22Rv1 (cell line): ENCODE measurements at regions not wholly inside any gene's neighbourhood (a gene's known extent, or its start where the extent isn't known, plus 50 kb on each side); places are given as distances from the start of the nearest gene placed in this dataset.

Experiments used
- H3K27ac ChIP-seq: fragments of 450-650 bp; 2 replicates; pipeline ENCODE4 v1.5.1; 2017
- ZFX ChIP-seq: fragments of 450-650 bp; IDR thresholded peaks from 2 replicates; pipeline ENCODE4 v1.6.1; 2017; ENCODE audit warnings: antibody characterized with exemption, borderline replicate concordance
- TF ChIP-seq, protein P1 (sequence below): fragments of 450-650 bp; IDR thresholded peaks from 2 replicates; pipeline ENCODE4 v1.5.1; 2017; ENCODE audit warnings: mild to moderate bottlenecking

DNA sequence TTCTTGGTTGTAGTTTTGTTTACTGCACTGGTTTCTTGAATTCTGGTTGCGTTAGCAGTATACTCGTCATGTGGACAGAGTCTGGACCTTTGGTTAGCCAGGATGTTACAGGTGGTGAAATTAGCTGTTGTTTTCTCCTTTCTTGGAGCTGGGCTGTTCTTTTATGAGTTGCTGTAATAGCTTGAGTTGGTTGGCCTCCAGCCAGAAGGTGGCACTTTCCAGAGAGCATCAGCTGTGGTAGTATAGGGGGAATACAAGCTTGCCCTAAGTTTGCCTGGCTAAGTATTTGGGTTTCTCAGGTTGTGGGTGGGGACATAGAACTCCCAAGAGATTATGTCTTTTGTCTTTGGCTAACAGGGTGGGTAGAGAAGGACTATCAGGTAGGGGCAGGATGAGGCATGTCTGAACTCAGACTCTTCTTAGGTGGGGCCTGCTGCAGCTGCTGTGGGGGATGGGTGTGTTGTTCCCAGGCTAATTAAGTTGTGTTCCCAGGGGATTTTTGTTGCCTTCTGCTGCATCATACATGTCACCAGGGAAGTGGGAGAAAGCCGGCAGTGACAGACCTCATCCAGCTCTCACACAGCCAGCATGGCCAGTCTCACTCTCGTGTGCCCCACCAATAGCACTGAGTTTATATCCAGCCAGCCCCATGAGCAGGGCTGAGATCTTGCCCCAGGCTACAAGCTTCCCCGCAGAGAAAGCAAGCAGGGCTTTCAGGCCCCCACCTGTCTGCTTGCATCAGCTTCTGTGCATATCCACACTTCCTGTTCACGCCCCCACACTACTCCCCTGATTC lies 246.7 kb upstream of the TPK1 start:
- TF ChIP-seq, protein P1, sequence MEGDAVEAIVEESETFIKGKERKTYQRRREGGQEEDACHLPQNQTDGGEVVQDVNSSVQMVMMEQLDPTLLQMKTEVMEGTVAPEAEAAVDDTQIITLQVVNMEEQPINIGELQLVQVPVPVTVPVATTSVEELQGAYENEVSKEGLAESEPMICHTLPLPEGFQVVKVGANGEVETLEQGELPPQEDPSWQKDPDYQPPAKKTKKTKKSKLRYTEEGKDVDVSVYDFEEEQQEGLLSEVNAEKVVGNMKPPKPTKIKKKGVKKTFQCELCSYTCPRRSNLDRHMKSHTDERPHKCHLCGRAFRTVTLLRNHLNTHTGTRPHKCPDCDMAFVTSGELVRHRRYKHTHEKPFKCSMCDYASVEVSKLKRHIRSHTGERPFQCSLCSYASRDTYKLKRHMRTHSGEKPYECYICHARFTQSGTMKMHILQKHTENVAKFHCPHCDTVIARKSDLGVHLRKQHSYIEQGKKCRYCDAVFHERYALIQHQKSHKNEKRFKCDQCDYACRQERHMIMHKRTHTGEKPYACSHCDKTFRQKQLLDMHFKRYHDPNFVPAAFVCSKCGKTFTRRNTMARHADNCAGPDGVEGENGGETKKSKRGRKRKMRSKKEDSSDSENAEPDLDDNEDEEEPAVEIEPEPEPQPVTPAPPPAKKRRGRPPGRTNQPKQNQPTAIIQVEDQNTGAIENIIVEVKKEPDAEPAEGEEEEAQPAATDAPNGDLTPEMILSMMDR: no peak
- TF ChIP-seq ZFX: no peak
- H3K27ac ChIP-seq: no peak overlapping the region

DNA sequence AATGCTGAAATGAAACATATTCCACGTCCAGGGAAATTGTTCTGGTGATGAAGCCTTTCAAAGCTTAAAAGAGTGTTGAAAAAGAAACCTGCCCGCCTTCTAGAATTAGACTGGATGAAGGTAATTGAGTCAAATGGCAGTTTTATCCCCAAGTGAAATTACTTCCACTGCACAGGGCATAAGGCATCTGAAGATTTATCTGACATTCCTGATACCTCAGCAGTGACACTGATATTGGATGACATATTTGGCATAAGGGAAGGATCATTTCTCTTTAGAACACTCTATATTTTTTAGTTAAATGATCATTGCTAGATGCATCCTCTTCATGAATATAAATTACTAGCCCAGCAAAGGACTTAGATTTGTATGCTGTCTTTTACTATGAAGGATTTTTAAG lies 229.6 kb upstream of the TPK1 start:
- no peak overlapping the region for H3K27ac ChIP-seq
- no peak for TF ChIP-seq ZFX
- TF ChIP-seq, protein P1: no peak

DNA sequence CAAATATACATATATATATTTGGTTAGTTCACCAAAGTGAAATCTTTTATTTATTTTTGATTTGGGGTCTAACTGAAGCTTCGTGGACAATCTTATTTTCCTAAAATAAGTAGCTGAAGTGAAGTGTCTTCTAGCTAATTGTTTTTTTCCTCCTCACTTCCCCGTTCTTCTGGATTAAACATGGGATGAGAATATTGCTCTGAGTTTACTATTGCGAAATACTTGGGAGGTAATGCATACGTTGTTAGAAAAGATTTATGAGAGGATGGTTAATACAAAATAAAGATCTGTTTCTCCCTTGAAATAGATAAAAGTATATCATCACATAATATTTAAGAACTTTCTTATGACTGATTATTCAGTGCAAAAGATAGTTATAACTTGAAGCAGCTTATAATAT lies 228.3 kb upstream of the TPK1 start:
- no peak overlapping the region for H3K27ac ChIP-seq
- no peak for TF ChIP-seq ZFX
- TF ChIP-seq, protein P1: no peak

DNA sequence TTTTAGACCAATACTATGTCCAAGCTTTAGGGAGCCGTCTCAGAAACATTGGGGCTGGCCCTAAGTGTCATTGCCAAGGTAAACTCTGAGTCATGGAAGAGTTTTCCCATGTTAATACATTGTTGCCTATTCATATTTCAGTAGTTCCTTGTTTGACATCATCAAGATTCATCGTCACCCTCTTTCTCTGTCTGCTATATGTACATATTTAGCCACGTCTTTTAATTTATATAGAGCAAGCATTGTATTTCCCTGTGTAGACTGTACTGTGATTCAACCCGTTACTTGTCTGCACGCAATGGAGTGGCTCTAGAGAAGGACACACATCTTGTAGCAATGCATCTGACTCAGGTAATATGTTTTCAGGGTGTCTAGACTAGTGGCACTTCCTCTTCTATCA lies 217.9 kb upstream of the TPK1 start:
- no peak overlapping the region for H3K27ac ChIP-seq
- no peak for TF ChIP-seq ZFX
- TF ChIP-seq, protein P1: no peak

DNA sequence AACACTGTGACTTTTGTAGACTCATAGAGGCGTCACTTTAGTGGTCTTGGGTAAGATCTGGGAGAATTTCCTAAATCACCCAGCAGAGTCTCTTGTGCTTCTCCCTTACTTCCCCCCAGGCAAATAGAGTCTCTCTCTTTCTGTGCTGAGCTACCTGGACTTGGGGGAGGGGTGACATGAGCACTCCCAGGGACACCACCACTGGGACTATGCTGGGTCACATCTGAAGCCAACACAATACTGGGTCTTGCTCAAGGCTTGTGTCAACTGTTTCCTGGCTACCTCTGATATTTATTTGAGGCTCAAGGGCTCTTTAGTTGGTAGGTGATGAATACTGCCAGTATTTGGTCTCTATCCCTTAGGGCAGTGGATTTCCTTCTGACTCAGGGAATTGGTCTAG lies 214.6 kb upstream of the TPK1 start:
- TF ChIP-seq, protein P1: no peak
- no peak for TF ChIP-seq ZFX
- no peak overlapping the region for H3K27ac ChIP-seq

DNA sequence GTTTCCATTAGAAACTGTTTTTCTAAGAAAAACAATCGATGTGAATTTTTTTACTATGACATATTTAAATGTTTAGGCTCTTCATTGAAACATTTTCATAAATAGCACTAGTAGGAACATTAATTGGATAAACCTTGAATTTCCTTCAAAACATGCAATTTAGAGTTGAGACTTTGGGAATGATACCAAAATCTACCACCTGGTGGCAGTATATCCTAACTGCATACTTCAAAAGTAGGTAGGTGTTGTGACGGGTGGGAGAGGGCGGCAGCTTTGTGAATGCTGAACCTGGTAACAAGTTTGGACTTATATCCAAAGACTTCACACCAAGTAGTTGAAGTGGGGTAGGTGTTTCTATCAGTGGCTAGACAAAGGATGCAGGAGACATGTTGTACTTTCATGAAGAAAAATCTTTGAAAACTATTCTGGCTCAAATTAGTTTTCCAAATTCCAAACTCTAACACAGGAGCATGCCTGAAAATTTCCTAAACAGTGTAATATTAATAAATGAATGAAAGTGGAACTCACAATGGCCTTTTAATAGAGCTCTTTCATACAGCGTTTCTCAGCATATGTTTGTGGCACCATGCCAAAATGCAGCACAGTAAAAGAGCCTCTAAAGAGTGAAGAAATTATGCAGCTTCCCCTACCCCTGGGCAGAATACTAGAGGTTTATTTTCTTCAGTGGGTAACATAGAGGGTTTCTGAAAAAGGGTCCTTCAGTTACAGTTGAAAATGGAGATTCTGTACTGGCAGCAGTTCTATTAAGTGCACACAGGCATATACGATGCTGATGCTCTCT lies 201.0 kb upstream of the TPK1 start:
- TF ChIP-seq, protein P1: peak; percentile 98
- no peak for TF ChIP-seq ZFX
- H3K27ac ChIP-seq: no peak overlapping the region

DNA sequence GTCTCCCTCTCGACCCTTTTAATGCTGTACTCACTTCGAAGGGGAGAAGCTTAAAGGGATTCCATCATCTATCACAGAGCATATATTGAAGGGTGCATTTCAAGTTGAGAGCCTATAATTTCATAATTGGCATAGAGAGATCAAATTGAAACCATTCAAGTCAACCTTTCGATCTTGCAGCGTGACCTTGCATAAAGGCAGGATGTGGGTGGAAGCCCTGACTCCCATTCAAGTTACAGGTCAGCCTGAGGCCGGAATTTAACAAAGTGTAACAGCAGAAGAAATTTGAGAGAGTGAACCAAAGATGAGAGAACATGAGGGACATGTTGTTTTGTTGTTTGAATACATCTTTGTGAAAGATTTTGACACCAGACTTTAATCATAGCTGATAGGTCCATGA lies 195.3 kb upstream of the TPK1 start:
- no peak overlapping the region for H3K27ac ChIP-seq
- TF ChIP-seq ZFX: no peak
- TF ChIP-seq, protein P1: no peak
